Thyroid gland (tissue), 4 donors: ENCODE measurements at regions not wholly inside any gene's neighbourhood (a gene's known extent, or its start where the extent isn't known, plus 50 kb on each side); places are given as distances from the start of the nearest gene placed in this dataset.

Source experiments
- CTCF ChIP-seq, 6 experiments: fragments of 200-600 bp in 3 of 6; fragments of 450-650 bp in 3 of 6; sonication (generic) in 3 of 6; IDR thresholded peaks; one replicate each; pipeline ENCODE4 v1.5.1; 2016 to 2019; ENCODE audit warnings: antibody characterized with exemption in 6 of 6, mild to moderate bottlenecking in 2 of 6, inconsistent platforms in 1 of 6, moderate library complexity in 1 of 6
- POLR2A ChIP-seq, 2 donors: fragments of 450-650 bp; IDR thresholded peaks; one replicate each; pipeline ENCODE4 v1.6.1; 2017; ENCODE audit warnings: antibody characterized with exemption in 2 of 2, mild to moderate bottlenecking in 2 of 2, moderate library complexity in 1 of 2

GRCh38 chr3:145716519-145716918 is 444.5 kb downstream of the PLOD2 start:
- TF ChIP-seq CTCF (IDR thresholded peaks at IDR 0.05) = no peak
- TF ChIP-seq POLR2A (IDR thresholded peaks at IDR 0.05) = no peak
